GM23338 (cell line): ENCODE measurements at regions not wholly inside any gene's neighbourhood (a gene's known extent, or its start where the extent isn't known, plus 50 kb on each side); places are given as distances from the start of the nearest gene placed in this dataset.
A peak's percentile ranks its signal among the peaks of the same experiment; 100 is the strongest.

Experiments
- ATAC-seq: fragments of 200-7000 bp; cut with Tn5 transposase; 3 replicates; pipeline ENCODE4 v1.9.1; 2020
- DNase-seq: peaks from one replicate; pipeline ENCODE4 v3.0.0-alpha.2; 2015; ENCODE audit warnings: low spot score
- H2AFZ ChIP-seq: fragments of 200-600 bp; sonication (generic); 2 replicates; pipeline ENCODE4 v1.8.0; 2016; ENCODE audit warnings: antibody characterized with exemption, mild to moderate bottlenecking, moderate library complexity
- H3F3A ChIP-seq: fragments of 200-600 bp; sonication (generic); replicated peaks from 2 replicates; pipeline ENCODE4 v1.8.0; 2017; ENCODE audit warnings: antibody characterized with exemption, mixed run types, low read depth
- H3K27ac ChIP-seq: fragments of 200-600 bp; sonication (generic); 2 replicates; pipeline ENCODE4 v1.6.1; 2016; ENCODE audit warnings: low read depth
- H3K27me3 ChIP-seq: fragments of 200-600 bp; sonication (generic); 2 replicates; pipeline ENCODE4 v1.8.0; 2016; ENCODE audit warnings: mild to moderate bottlenecking, mixed run types, moderate library complexity; ENCODE audit not compliant: insufficient read depth
- H3K36me3 ChIP-seq: fragments of 200-600 bp; sonication (generic); 2 replicates; pipeline ENCODE4 v1.8.0; 2016; ENCODE audit warnings: mild to moderate bottlenecking; ENCODE audit not compliant: insufficient read depth
- H3K4me1 ChIP-seq: fragments of 200-600 bp; sonication (generic); 2 replicates; pipeline ENCODE4 v1.8.0; 2016; ENCODE audit warnings: mild to moderate bottlenecking, moderate library complexity; ENCODE audit not compliant: insufficient read depth
- H3K4me2 ChIP-seq: fragments of 200-600 bp; sonication (generic); 2 replicates; pipeline ENCODE4 v1.7.1; 2017; ENCODE audit warnings: mixed run types
- H3K4me3 ChIP-seq: fragments of 200-600 bp; sonication (generic); 2 replicates; pipeline ENCODE4 v1.6.1; 2016; ENCODE audit warnings: mixed run types
- H3K79me2 ChIP-seq: fragments of 200-600 bp; sonication (generic); replicated peaks from 2 replicates; pipeline ENCODE4 v1.8.0; 2017; ENCODE audit warnings: mild to moderate bottlenecking; ENCODE audit not compliant: insufficient read depth
- H3K9me2 ChIP-seq: fragments of 200-600 bp; sonication (generic); 2 replicates; pipeline ENCODE4 v1.8.0; 2017; ENCODE audit not compliant: insufficient read depth
- H4K20me1 ChIP-seq: fragments of 200-600 bp; sonication (generic); replicated peaks from 2 replicates; pipeline ENCODE4 v1.8.0; 2017; ENCODE audit warnings: mild to moderate bottlenecking; ENCODE audit not compliant: insufficient read depth
- H3K27ac Mint-ChIP-seq: 2 replicates; pipeline ENCODE4 v1.8.0; 2020; ENCODE audit warnings: inconsistent platforms, mild to moderate bottlenecking, moderate library complexity, mixed read lengths
- H3K27me3 Mint-ChIP-seq: 3 replicates; pipeline ENCODE4 v1.8.0; 2022; ENCODE audit warnings: low read depth, mild to moderate bottlenecking, moderate library complexity, mixed read lengths, inconsistent platforms; ENCODE audit not compliant: insufficient read depth, poor library complexity
- H3K36me3 Mint-ChIP-seq: 3 replicates; pipeline ENCODE4 v1.8.0; 2021; ENCODE audit warnings: low read depth, mild to moderate bottlenecking, inconsistent platforms, moderate library complexity, mixed read lengths
- H3K4me1 Mint-ChIP-seq: 3 replicates; pipeline ENCODE4 v1.8.0; 2020; ENCODE audit warnings: mild to moderate bottlenecking, inconsistent platforms, mixed read lengths
- H3K4me3 Mint-ChIP-seq: 3 replicates; pipeline ENCODE4 v1.8.0; 2021; ENCODE audit warnings: moderate library complexity, mild to moderate bottlenecking, inconsistent platforms, mixed read lengths
- H3K9me3 Mint-ChIP-seq: 3 replicates; pipeline ENCODE4 v1.8.0; 2020; ENCODE audit warnings: moderate library complexity, mild to moderate bottlenecking, inconsistent platforms, mixed read lengths
- CREB1 ChIP-seq: fragments of 250-450 bp; sonication (Bioruptor Pico); IDR thresholded peaks from 2 replicates; pipeline ENCODE4 v1.5.0; 2020; ENCODE audit warnings: low read depth, mild to moderate bottlenecking, moderate library complexity
- ETS1 ChIP-seq: IDR thresholded peaks from 2 replicates; pipeline ENCODE4 v1.6.1; 2016; ENCODE audit warnings: antibody characterized with exemption
- EZH2 ChIP-seq: fragments of 200-600 bp; sonication (generic); IDR thresholded peaks from one replicate; pipeline ENCODE4 v1.8.0; 2017; ENCODE audit warnings: antibody characterized with exemption, mild to moderate bottlenecking, low read depth; ENCODE audit not compliant: unreplicated experiment
- EZH2phosphoT487 ChIP-seq: fragments of 200-600 bp; sonication (generic); IDR thresholded peaks from one replicate; pipeline ENCODE4 v1.8.1; 2018; ENCODE audit warnings: antibody characterized with exemption; ENCODE audit not compliant: unreplicated experiment
- NANOG ChIP-seq: IDR thresholded peaks from 2 replicates; pipeline ENCODE4 v1.6.1; 2016; ENCODE audit warnings: antibody characterized with exemption, borderline replicate concordance
- POLR2AphosphoS5 ChIP-seq: IDR thresholded peaks from 2 replicates; pipeline ENCODE4 v1.6.1; 2016; ENCODE audit warnings: antibody characterized with exemption, low read depth
- REST ChIP-seq: IDR thresholded peaks from one replicate; pipeline ENCODE4 v1.6.1; 2018; ENCODE audit warnings: antibody characterized with exemption; ENCODE audit not compliant: unreplicated experiment
- ZNF114 ChIP-seq: fragments of 250-450 bp; sonication (Bioruptor Pico); IDR thresholded peaks from 2 replicates; pipeline ENCODE4 v1.5.0; 2020; ENCODE audit warnings: mild to moderate bottlenecking, moderate library complexity
- ZNF331 ChIP-seq: fragments of 250-450 bp; sonication (Bioruptor Pico); IDR thresholded peaks from 2 replicates; pipeline ENCODE4 v1.5.0; 2020; ENCODE audit warnings: low read depth, mild to moderate bottlenecking, moderate library complexity
- ZNF462 ChIP-seq: fragments of 250-450 bp; sonication (Bioruptor Pico); IDR thresholded peaks from 2 replicates; pipeline ENCODE4 v1.5.0; 2020; ENCODE audit warnings: mild to moderate bottlenecking, moderate library complexity

GRCh38 chr5:148922606-148923005, 96.2 kb downstream of the ADRB2 start (continued):
- TF ChIP-seq POLR2AphosphoS5 (no peak), NANOG (no peak), EZH2phosphoT487 (no peak), ZNF462 (CRISPR knock-in tag) (no peak), ZNF331 (CRISPR knock-in tag) (no peak)

GRCh38 chr5:148923023-148923422, 96.6 kb downstream of the ADRB2 start:
- ATAC-seq (no peak), DNase-seq (no peak)
- no peaks in the 10 kb centered on the region for H4K20me1 ChIP-seq
- peaks cover 2% of the 10 kb centered on the region; the same call in 1 of the 2 replicates for H3K4me1 ChIP-seq
- H3F3A ChIP-seq: no peaks in the 10 kb centered on the region
- no peaks in the 10 kb centered on the region; the same call in 2 of the 3 replicates for H3K9me3 Mint-ChIP-seq
- H3K27me3 ChIP-seq: no peaks in the 10 kb centered on the region
- H3K4me1 Mint-ChIP-seq: peaks cover 3% of the 10 kb centered on the region
- H2AFZ ChIP-seq: 0 out of 2 replicates have a peak overlapping the region, but pooled peaks have one; percentile 59
- no peak overlapping the region for H3K4me2 ChIP-seq
- H3K79me2 ChIP-seq: no peaks in the 10 kb centered on the region
- H3K27ac Mint-ChIP-seq: no peak overlapping the region
- H3K27me3 Mint-ChIP-seq: peaks cover 3% of the 10 kb centered on the region
- H3K36me3 Mint-ChIP-seq: peaks cover 3% of the 10 kb centered on the region; the same call in 1 of the 3 replicates
- H3K36me3 ChIP-seq: no peaks in the 10 kb centered on the region
- no peak overlapping the region for H3K4me3 Mint-ChIP-seq
- no peaks in the 10 kb centered on the region for H3K9me2 ChIP-seq
- H3K27ac ChIP-seq: no peak overlapping the region
- H3K4me3 ChIP-seq: no peak overlapping the region
- TF ChIP-seq ZNF331 (CRISPR knock-in tag) (no peak), ZNF114 (no peak), REST (no peak), EZH2phosphoT487 (no peak), EZH2 (no peak), ETS1 (no peak), CREB1 (CRISPR knock-in tag) (no peak)
